Chondrocyte (in vitro differentiated cells): ENCODE measurements at regions not wholly inside any gene's neighbourhood (a gene's known extent, or its start where the extent isn't known, plus 50 kb on each side); places are given as distances from the start of the nearest gene placed in this dataset.

Source experiments
- DNase-seq: peaks from one replicate; pipeline ENCODE4 v3.0.0; 2021; ENCODE audit warnings: mixed read lengths, low spot score
- H3K27ac Mint-ChIP-seq: one replicate; pipeline ENCODE4 v1.8.0; 2021; ENCODE audit warnings: mild to moderate bottlenecking, moderate library complexity, mixed read lengths; ENCODE audit not compliant: unreplicated experiment
- H3K27me3 Mint-ChIP-seq: 2 replicates; pipeline ENCODE4 v1.8.0; 2021; ENCODE audit warnings: low read depth, mixed read lengths
- H3K36me3 Mint-ChIP-seq: 2 replicates; pipeline ENCODE4 v1.8.0; 2021; ENCODE audit warnings: low read depth, mixed read lengths
- H3K4me1 Mint-ChIP-seq: 2 replicates; pipeline ENCODE4 v1.8.0; 2021; ENCODE audit warnings: low read depth, mild to moderate bottlenecking, mixed read lengths
- H3K4me3 Mint-ChIP-seq: one replicate; pipeline ENCODE4 v1.8.0; 2021; ENCODE audit warnings: mild to moderate bottlenecking, moderate library complexity, mixed read lengths; ENCODE audit not compliant: unreplicated experiment
- H3K9me3 Mint-ChIP-seq: 2 replicates; pipeline ENCODE4 v1.8.0; 2021; ENCODE audit warnings: low read depth, mixed read lengths
- CTCF ChIP-seq: fragments of 200-600 bp; sonication (generic); IDR thresholded peaks from 2 replicates; pipeline ENCODE4 v1.5.0; 2021; ENCODE audit warnings: antibody characterized with exemption, mild to moderate bottlenecking, moderate library complexity

DNA sequence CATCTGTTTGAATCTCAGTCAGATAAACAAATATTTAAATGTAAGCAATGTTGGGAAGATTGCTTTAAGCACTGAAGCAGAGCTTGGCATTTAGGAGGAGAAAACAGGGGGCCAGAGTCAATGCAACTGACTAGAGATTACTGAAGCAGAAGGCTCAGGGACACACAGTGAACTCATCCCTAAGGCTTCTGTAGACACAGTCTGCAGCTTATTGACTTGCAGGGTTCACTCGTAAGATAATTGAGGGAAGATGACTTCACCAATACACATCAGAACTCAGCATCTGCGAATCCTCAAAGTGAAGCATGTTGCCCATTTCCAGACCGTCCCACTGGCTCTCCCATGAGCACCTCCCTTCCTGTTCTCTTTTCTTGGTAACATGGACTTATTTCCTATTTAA, 363.4 kb upstream of the PFKP start:
- no peak for DNase-seq
- no peak overlapping the region for H3K27ac Mint-ChIP-seq
- H3K4me1 Mint-ChIP-seq: no peaks in the 10 kb centered on the region
- no peak overlapping the region for H3K4me3 Mint-ChIP-seq
- no peaks in the 10 kb centered on the region for H3K36me3 Mint-ChIP-seq
- peaks cover 4% of the 10 kb centered on the region for H3K9me3 Mint-ChIP-seq
- H3K27me3 Mint-ChIP-seq: peaks cover 3% of the 10 kb centered on the region
- no peak for TF ChIP-seq CTCF

GRCh38 chr10:2701802-2702201, 365.5 kb upstream of the PFKP start:
- no peaks in the 10 kb centered on the region for H3K4me1 Mint-ChIP-seq
- no peak overlapping the region for H3K27ac Mint-ChIP-seq
- no peaks in the 10 kb centered on the region for H3K36me3 Mint-ChIP-seq
- no peaks in the 10 kb centered on the region for H3K9me3 Mint-ChIP-seq
- H3K27me3 Mint-ChIP-seq: peaks cover 3% of the 10 kb centered on the region
- no peak for DNase-seq
- no peak overlapping the region for H3K4me3 Mint-ChIP-seq
- no peak for TF ChIP-seq CTCF

GRCh38 chr10:2700626-2701305, 366.6 kb upstream of the PFKP start:
- no peaks in the 10 kb centered on the region for H3K36me3 Mint-ChIP-seq
- peaks cover 3% of the 10 kb centered on the region for H3K27me3 Mint-ChIP-seq
- no peak for DNase-seq
- no peak for TF ChIP-seq CTCF
- H3K4me3 Mint-ChIP-seq: no peak overlapping the region
- H3K27ac Mint-ChIP-seq: no peak overlapping the region
- H3K9me3 Mint-ChIP-seq: no peaks in the 10 kb centered on the region
- H3K4me1 Mint-ChIP-seq: no peaks in the 10 kb centered on the region

DNA sequence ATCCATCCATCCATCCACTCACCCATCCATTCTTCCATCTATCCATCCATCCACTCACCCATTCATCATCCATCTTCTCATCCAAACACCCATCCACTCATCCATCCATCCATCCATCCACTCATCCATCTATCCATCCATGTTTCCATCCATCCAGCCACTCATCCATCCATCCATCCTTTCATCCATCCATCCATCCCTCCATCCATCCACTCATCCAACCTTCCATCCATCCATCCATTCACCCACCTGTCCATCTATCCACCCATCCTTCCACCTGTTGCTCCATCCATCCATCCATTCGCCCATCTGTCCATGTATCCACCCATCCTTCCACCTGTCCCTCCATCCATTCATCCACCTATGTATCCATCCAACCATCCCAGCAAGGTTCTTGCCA, 378.4 kb upstream of the PFKP start:
- Mint-ChIP-seq H3K36me3 (no peaks in the 10 kb centered on the region), H3K27ac (no peak overlapping the region), H3K4me3 (no peak overlapping the region), H3K9me3 (no peaks in the 10 kb centered on the region), H3K4me1 (no peaks in the 10 kb centered on the region), H3K27me3 (peaks cover 8% of the 10 kb centered on the region)
- DNase-seq: no peak
- TF ChIP-seq CTCF: no peak

DNA sequence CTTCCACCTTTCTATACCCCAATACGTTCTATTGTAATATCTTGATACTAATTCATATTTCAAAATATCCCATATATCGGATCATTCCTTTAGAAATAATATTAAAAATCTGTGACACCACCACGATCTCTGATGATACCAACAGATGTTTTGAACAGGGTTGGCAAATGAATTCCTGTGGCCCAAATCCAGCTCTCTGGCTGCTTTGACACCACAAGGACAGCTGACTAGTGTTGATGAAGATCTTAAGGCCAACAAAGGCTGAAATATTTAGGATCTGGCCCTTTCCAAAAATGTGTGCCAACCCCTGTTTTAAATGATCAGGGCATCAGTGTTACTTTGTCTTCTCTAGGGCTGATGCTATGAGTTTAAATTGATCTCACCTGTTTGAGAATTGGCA, 380.7 kb upstream of the PFKP start:
- H3K27ac Mint-ChIP-seq: no peak overlapping the region

More for the DNA sequence above, 380.7 kb upstream of the PFKP start:
- no peak for TF ChIP-seq CTCF
- DNase-seq: no peak
- Mint-ChIP-seq H3K4me1 (no peaks in the 10 kb centered on the region), H3K36me3 (no peaks in the 10 kb centered on the region), H3K4me3 (no peak overlapping the region), H3K9me3 (no peaks in the 10 kb centered on the region), H3K27me3 (peaks cover 15% of the 10 kb centered on the region)
